Activated CD8-positive, alpha-beta memory T cell treated with anti-CD3 and anti-CD28 coated beads, Interleukin-2, amount 10 ng/mL, durations not matched to agents 7 days and 5 days (primary cell): ENCODE measurements at regions not wholly inside any gene's neighbourhood (a gene's known extent, or its start where the extent isn't known, plus 50 kb on each side); places are given as distances from the start of the nearest gene placed in this dataset.
"Not testable (repeated sequence)": the region's sequence is repeated elsewhere in the genome, so short reads cannot be mapped to it uniquely, and the experiment has no call there.

Experiments
- ATAC-seq: fragments of 150-1000 bp; cut with Tn5 transposase; one replicate; pipeline ENCODE4 v1.10.0; 2021; ENCODE audit warnings: moderate library complexity
- CTCF ChIA-PET: fragments of 350-600 bp; sonication (Branson Sonifier 250); formaldehyde crosslinking; loops from one replicate; lab custom pipeline; 2021; ENCODE audit warnings: antibody characterized with exemption; lab: Charles Lee
- DNase-seq: peaks from one replicate; pipeline ENCODE4 v3.0.0-alpha.2; 2020
- H3K27ac Mint-ChIP-seq: one replicate; pipeline ENCODE4 v1.8.0; 2021; ENCODE audit warnings: mild to moderate bottlenecking, mixed read lengths
- H3K27me3 Mint-ChIP-seq: one replicate; pipeline ENCODE4 v1.8.0; 2021; ENCODE audit warnings: mixed read lengths
- H3K36me3 Mint-ChIP-seq: one replicate; pipeline ENCODE4 v1.8.0; 2021; ENCODE audit warnings: mild to moderate bottlenecking, mixed read lengths
- H3K4me1 Mint-ChIP-seq: one replicate; pipeline ENCODE4 v1.8.0; 2021; ENCODE audit warnings: mixed read lengths
- H3K4me3 Mint-ChIP-seq: one replicate; pipeline ENCODE4 v1.8.0; 2021; ENCODE audit warnings: mild to moderate bottlenecking, moderate library complexity, mixed read lengths
- H3K9me3 Mint-ChIP-seq: one replicate; pipeline ENCODE4 v1.8.0; 2022; ENCODE audit warnings: low read depth, mixed read lengths

DNA sequence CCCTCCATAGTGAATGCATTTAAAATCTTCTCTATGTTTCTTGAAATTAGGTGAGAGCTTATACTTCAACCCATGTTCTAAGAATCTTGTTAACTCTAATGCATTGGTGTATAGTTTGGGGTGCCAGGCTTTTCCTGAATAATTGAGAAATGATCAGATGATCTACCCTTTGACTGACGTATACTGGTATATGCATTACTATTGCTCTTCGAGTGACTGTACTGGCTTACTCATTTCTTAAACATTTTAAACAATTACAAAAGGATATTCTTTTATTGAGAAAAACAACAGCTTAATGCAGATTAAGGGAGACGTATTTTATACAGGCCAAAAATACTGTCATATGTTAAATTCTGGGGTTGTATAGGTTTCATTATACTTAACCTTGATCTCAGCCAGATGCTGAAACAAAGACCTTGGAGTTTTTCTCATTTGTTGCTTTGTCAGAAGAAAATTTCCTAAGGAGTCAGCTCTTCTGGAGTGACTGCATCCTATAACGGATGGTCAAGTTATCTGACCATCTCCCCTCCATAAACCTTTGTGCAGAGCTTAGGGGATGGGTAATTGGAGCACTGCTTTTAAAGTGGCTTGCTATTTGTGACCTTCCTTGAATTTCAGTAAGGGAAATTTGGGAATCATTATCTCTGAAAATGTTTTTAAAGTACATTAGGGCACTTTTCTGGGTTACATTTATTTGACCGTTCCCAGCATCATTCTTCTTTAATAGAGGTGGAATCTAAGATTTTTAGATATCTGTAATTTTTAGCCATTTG, 507.6 kb downstream of the PCNX1 start:
- H3K4me3 Mint-ChIP-seq: no peak overlapping the region
- H3K36me3 Mint-ChIP-seq: peaks cover 38% of the 10 kb centered on the region
- H3K27ac Mint-ChIP-seq: no peak overlapping the region
- ATAC-seq (no peak), DNase-seq (no peak)
- H3K27me3 Mint-ChIP-seq: no peaks in the 10 kb centered on the region
- peaks cover 5% of the 10 kb centered on the region for H3K9me3 Mint-ChIP-seq
- peaks cover 26% of the 10 kb centered on the region for H3K4me1 Mint-ChIP-seq
- CTCF ChIA-PET: interaction anchor here (1.1 to 1.2 kb wide), 2 partner anchors 10 to 17 kb away, joined by 3 to 5 read pairs; no protein-coding TSS in a partner anchor

- ATAC-seq: no peak
- H3K9me3 Mint-ChIP-seq: peaks cover 5% of the 10 kb centered on the region
- CTCF ChIA-PET: interaction anchor here (1.1 to 1.2 kb wide), 2 partner anchors 11 to 16 kb away, joined by 3 to 5 read pairs; no protein-coding TSS in a partner anchor
- H3K4me3 Mint-ChIP-seq: no peak overlapping the region
- H3K36me3 Mint-ChIP-seq: peaks cover 36% of the 10 kb centered on the region
- peaks cover 23% of the 10 kb centered on the region for H3K4me1 Mint-ChIP-seq
- no peaks in the 10 kb centered on the region for H3K27me3 Mint-ChIP-seq
- H3K27ac Mint-ChIP-seq: no peak overlapping the region
- no peak for DNase-seq
Observed at GRCh38 chr14:71415404-71415690, 508.1 kb downstream of the PCNX1 start.

DNA sequence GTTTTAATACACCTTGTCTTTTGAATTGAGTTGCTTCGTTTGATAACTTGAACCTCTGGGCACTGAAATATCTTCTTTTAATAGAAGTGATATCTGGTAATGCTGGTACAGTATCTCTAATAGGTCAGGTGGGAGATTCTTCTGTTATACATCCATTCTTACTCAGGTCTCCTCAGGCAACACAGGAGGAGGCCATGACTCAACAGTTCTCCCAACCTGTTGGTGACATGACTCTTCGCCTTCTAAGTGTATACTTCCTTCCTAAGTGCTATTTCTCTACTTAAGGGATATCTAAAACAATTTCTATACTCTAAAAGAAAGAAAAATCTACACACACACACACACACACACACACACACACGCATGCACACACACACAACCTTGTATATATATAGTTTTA, 509.1 kb downstream of the PCNX1 start:
- CTCF ChIA-PET: no interaction called here
- H3K4me3 Mint-ChIP-seq: no peak overlapping the region
- peaks cover 5% of the 10 kb centered on the region for H3K9me3 Mint-ChIP-seq
- peaks cover 37% of the 10 kb centered on the region for H3K36me3 Mint-ChIP-seq
- no peaks in the 10 kb centered on the region for H3K27me3 Mint-ChIP-seq
- H3K4me1 Mint-ChIP-seq: peaks cover 13% of the 10 kb centered on the region
- no peak for DNase-seq
- no peak for ATAC-seq
- H3K27ac Mint-ChIP-seq: no peak overlapping the region

DNA sequence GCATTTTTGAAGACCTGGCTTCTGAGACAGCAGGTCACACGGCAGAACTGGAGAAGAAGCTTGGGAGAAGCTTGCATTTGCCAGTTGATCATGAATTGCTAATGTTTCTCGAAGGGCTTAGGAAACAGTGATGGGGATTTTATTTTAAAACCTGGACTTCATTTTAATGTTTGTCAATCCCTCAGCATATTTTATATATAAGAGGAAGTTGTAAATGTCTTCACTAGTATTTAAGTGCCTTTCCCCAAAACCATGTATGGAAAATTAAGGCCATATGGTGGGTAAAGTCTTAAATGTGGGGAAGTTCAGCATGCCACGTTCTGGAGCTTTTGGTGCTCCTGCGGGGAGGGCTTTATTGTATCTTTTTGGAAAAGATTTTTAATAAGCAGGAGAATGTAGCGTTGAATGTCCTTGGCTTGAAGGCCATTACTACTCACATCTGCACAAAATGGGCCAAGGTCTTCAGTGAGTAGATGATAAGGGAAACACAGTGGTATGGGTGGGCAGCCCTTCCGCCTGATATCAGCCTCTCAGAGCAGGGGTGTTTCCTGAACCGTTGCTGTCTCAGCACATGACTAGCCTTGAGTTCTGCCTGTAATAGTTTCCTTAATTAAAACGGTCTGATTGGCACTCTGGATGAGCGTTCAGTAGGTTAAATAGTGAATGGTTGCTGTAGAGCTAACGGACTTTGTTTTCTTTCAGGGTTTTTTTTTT, 511.4 kb downstream of the PCNX1 start:
- Mint-ChIP-seq H3K27me3 (no peaks in the 10 kb centered on the region), H3K9me3 (peaks cover 3% of the 10 kb centered on the region), H3K4me3 (no peak overlapping the region), H3K4me1 (no peaks in the 10 kb centered on the region), H3K36me3 (peaks cover 45% of the 10 kb centered on the region), H3K27ac (no peak overlapping the region)
- no peak for ATAC-seq
- CTCF ChIA-PET: no interaction called here
- DNase-seq: no peak

DNA sequence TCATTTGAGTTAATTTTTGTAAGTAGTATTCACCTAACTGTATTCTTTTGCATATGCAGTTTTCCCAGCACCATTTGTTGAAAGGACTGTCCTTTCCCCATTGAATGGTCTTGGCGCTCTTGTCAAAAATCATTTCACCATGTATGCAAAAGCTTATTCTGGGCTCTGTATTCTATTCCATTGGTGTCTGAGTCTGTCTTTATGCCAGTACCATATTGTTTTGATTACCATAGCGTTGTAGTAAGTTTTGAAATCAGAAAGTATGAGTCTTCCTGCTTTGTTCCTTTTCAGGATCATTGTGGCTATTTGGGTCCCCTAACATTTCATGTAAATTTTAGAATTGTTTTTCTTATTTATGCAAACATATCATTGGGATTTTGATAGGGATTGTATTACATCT, 508.7 kb upstream of the RGS6 start:
- Mint-ChIP-seq H3K4me1 (peaks cover 8% of the 10 kb centered on the region), H3K9me3 (peaks cover 23% of the 10 kb centered on the region), H3K27me3 (no peaks in the 10 kb centered on the region), H3K36me3 (peaks cover 64% of the 10 kb centered on the region), H3K27ac (no peak overlapping the region), H3K4me3 (no peak overlapping the region)
- CTCF ChIA-PET: no interaction called here
- DNase-seq (no peak), ATAC-seq (no peak)

- peaks cover 23% of the 10 kb centered on the region for H3K9me3 Mint-ChIP-seq
- no peaks in the 10 kb centered on the region for H3K27me3 Mint-ChIP-seq
- no peak for ATAC-seq
- peaks cover 56% of the 10 kb centered on the region for H3K36me3 Mint-ChIP-seq
- peaks cover 11% of the 10 kb centered on the region for H3K4me1 Mint-ChIP-seq
- CTCF ChIA-PET: no interaction called here
- H3K27ac Mint-ChIP-seq: no peak overlapping the region
- DNase-seq: no peak
- H3K4me3 Mint-ChIP-seq: no peak overlapping the region
Observed at GRCh38 chr14:71424941-71425340, 507.3 kb upstream of the RGS6 start.

- no peak for ATAC-seq
- DNase-seq: no peak
- CTCF ChIA-PET: interaction anchor here (0.7 kb wide), 2 partner anchors 162 to 693 kb away, joined by 3 read pairs; no protein-coding TSS in a partner anchor
- Mint-ChIP-seq H3K4me1 (peaks cover 16% of the 10 kb centered on the region), H3K27ac (no peak overlapping the region), H3K27me3 (no peaks in the 10 kb centered on the region), H3K4me3 (no peak overlapping the region), H3K36me3 (peaks cover 54% of the 10 kb centered on the region), H3K9me3 (peaks cover 23% of the 10 kb centered on the region)
Observed at GRCh38 chr14:71426001-71426400, 506.2 kb upstream of the RGS6 start.

DNA sequence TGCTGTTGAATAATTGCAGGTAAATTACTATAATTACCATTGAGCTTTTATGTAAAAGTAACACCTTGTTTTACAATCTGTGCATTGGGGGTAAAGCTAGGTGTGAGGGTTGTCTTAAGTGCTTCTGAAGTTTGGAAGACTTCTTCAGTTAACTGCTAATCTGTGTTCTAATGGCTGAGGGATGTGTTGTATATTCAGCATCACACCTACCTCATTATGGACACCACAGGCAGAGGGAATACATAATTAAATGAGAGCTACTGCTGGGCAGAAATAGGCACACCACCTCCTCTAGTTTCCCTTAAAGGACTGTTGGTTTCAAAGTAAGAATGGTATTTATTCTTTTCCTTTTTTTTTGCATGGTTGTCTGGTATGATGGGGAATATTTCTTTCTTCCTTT, 502.3 kb upstream of the RGS6 start:
- DNase-seq: no peak
- no peak overlapping the region for H3K4me3 Mint-ChIP-seq
- H3K4me1 Mint-ChIP-seq: peaks cover 14% of the 10 kb centered on the region

DNA sequence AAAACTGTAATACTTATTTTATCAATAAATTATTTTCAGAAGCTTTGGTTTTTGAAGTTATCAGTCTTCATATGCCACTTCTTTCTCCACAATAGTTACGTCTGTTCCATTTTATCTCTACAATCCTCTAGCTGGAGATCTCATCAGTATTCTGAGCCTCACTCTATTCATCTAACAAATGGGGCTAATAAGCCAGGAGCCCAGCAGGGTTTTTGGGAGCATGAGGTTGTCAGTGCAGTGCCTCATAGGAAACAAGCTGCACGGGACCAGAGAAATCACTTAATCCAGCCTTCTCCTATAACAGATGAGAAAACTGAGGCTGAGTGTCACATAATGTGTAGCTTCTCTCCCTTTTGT, 501.9 kb upstream of the RGS6 start:
- peaks cover 11% of the 10 kb centered on the region for H3K9me3 Mint-ChIP-seq
- peaks cover 10% of the 10 kb centered on the region for H3K4me1 Mint-ChIP-seq
- no peak for ATAC-seq
- H3K4me3 Mint-ChIP-seq: no peak overlapping the region
- DNase-seq: no peak
- peaks cover 32% of the 10 kb centered on the region for H3K36me3 Mint-ChIP-seq
- H3K27me3 Mint-ChIP-seq: no peaks in the 10 kb centered on the region
- CTCF ChIA-PET: interaction anchor here (1.0 to 1.5 kb wide), 4 partner anchors 8 to 324 kb away, joined by 3 to 4 read pairs (median 4); no protein-coding TSS in a partner anchor
- no peak overlapping the region for H3K27ac Mint-ChIP-seq

More for the DNA sequence above, 502.3 kb upstream of the RGS6 start:
- H3K36me3 Mint-ChIP-seq: peaks cover 35% of the 10 kb centered on the region
- no peak overlapping the region for H3K27ac Mint-ChIP-seq
- CTCF ChIA-PET: interaction anchor here (1.0 to 1.5 kb wide), 4 partner anchors 8 to 324 kb away, joined by 3 to 4 read pairs (median 4); no protein-coding TSS in a partner anchor
- no peaks in the 10 kb centered on the region for H3K27me3 Mint-ChIP-seq
- peaks cover 14% of the 10 kb centered on the region for H3K9me3 Mint-ChIP-seq
- no peak for ATAC-seq

DNA sequence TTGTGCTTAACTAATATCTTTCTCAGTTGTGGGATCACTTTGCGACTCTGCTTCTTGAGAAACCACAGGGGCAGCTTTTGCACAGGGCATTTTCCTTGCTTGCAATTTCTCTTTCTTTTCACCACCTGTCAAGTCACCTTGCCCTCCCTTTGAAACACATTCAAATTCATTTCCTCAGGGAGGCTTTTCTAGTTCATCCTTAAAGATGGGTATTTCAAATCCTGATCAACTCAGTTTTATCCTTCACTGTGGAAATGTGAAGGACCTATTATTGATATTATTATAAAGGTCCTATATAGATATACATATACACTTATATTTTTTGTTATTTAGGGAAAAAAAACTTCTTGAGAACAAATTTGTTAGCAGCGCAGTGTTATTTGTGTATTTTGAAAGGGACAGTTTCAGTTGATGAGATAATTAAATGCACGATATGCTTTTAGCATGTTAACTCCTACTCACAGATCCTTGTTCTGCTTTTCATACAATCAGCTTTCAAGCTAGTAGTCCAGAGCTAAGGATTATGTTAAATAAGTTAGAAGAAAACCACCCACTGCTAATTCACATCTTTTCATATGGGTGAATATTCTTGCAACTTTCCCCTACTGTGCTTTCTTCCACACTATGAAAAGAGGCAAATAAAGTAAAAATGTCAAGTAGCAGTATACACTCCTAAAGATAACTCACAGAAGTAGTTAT, 501.4 kb upstream of the RGS6 start:
- H3K4me3 Mint-ChIP-seq: no peak overlapping the region
- no peak for DNase-seq
- ATAC-seq: no peak
- H3K4me1 Mint-ChIP-seq: peaks cover 8% of the 10 kb centered on the region
- peaks cover 32% of the 10 kb centered on the region for H3K36me3 Mint-ChIP-seq
- peaks cover 8% of the 10 kb centered on the region for H3K9me3 Mint-ChIP-seq
- CTCF ChIA-PET: interaction anchor here (1.1 to 1.6 kb wide), 4 partner anchors 9 to 323 kb away, joined by 3 to 4 read pairs (median 4); no protein-coding TSS in a partner anchor
- H3K27ac Mint-ChIP-seq: no peak overlapping the region
- no peaks in the 10 kb centered on the region for H3K27me3 Mint-ChIP-seq

GRCh38 chr14:71432334-71433110, 499.7 kb upstream of the RGS6 start:
- H3K4me1 Mint-ChIP-seq: peaks cover 8% of the 10 kb centered on the region
- H3K9me3 Mint-ChIP-seq: peaks cover 2% of the 10 kb centered on the region
- no peak overlapping the region for H3K27ac Mint-ChIP-seq
- peaks cover 18% of the 10 kb centered on the region for H3K36me3 Mint-ChIP-seq
- DNase-seq: no peak
- no peak overlapping the region for H3K4me3 Mint-ChIP-seq
- no peak for ATAC-seq
- H3K27me3 Mint-ChIP-seq: no peaks in the 10 kb centered on the region
- CTCF ChIA-PET: interaction anchor here (1.6 kb wide), 1 partner anchor 18 kb away, joined by 3 read pairs; no protein-coding TSS in a partner anchor

- no peak for DNase-seq
Observed at GRCh38 chr14:71433303-71433702, 498.9 kb upstream of the RGS6 start.

DNA sequence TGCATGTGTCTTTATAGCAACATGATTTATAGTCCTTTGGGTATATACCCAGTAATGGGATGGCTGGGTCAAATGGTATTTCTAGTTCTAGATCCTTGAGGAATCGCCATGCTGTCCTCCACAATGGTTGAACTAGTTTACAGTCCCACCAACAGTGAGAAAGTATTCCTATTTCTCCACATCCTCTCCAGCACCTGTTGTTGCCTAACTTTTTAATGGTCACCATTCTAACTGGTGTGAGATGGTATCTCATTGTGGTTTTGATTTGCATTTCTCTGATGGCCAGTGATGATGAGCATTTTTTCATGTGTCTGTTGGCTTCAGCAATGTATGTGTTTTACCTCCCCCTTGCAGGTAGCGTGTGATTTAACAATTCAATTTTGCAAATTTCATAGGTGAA, 496.6 kb upstream of the RGS6 start:
- DNase-seq, H3K4me3 Mint-ChIP-seq, ATAC-seq, CTCF ChIA-PET, H3K27ac Mint-ChIP-seq, H3K9me3 Mint-ChIP-seq, H3K27me3 Mint-ChIP-seq, H3K4me1 Mint-ChIP-seq: not testable (repeated sequence)
- H3K36me3 Mint-ChIP-seq: peaks cover 22% of the 10 kb centered on the region

More at GRCh38 chr14:71433303-71433702, 498.9 kb upstream of the RGS6 start:
- CTCF ChIA-PET: no interaction called here
- Mint-ChIP-seq H3K27me3 (no peaks in the 10 kb centered on the region), H3K4me3 (no peak overlapping the region), H3K27ac (no peak overlapping the region), H3K9me3 (no peaks in the 10 kb centered on the region), H3K4me1 (peaks cover 10% of the 10 kb centered on the region), H3K36me3 (peaks cover 19% of the 10 kb centered on the region)
- ATAC-seq: no peak
